ENCODE measurements at regions not wholly inside any gene's neighbourhood (a gene's known extent, or its start where the extent isn't known, plus 50 kb on each side); places are given as distances from the start of the nearest gene placed in this dataset.
"Not testable (repeated sequence)": the region's sequence is repeated elsewhere in the genome, so short reads cannot be mapped to it uniquely, and the experiment has no call there.

DNA sequence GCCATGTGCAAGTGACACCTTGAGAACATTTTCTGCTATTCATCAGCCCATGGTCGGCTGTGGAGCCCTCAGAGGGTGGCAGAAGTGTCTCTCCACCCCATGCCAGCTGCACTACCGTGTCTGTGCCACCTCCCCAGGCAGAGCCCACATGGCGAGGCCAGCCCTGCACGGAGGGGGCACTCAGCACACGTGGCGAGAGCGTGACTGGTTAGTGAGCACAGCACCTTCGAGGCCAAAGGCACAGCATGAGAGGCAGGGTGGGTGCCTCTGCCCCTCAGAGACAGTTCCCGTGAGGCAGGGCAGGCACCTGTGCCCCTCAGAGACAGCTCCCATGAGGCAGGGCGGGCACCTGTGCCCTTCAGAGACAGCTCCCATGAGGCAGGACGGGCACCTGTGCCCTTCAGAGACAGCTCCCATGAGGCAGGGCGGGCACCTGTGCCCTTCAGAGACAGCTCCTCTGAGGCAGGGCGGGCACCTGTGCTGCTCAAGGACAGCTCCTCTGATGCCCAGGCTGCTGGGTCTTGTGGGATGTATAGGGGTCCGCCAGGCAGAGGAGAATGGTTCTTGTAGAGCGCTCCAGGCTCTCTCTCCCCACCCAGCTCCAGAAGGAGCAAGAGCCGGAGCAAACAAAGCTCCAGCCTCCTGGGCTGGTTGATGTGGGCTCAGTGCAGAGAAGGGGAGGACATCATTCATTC lies 179.8 kb upstream of the PPP1R26 start:
- Mint-ChIP-seq H3K4me3 (no peak overlapping the region), H3K27ac (no peak overlapping the region), H3K4me1 (ENCODE audit: low read depth) (peaks cover 2% of the 10 kb centered on the region), H3K9me3 (peaks cover 6% of the 10 kb centered on the region), H3K27me3 (peaks cover 41% of the 10 kb centered on the region), H3K36me3 (ENCODE audit: low read depth) (no peaks in the 10 kb centered on the region)
- no peak for DNase-seq

DNA sequence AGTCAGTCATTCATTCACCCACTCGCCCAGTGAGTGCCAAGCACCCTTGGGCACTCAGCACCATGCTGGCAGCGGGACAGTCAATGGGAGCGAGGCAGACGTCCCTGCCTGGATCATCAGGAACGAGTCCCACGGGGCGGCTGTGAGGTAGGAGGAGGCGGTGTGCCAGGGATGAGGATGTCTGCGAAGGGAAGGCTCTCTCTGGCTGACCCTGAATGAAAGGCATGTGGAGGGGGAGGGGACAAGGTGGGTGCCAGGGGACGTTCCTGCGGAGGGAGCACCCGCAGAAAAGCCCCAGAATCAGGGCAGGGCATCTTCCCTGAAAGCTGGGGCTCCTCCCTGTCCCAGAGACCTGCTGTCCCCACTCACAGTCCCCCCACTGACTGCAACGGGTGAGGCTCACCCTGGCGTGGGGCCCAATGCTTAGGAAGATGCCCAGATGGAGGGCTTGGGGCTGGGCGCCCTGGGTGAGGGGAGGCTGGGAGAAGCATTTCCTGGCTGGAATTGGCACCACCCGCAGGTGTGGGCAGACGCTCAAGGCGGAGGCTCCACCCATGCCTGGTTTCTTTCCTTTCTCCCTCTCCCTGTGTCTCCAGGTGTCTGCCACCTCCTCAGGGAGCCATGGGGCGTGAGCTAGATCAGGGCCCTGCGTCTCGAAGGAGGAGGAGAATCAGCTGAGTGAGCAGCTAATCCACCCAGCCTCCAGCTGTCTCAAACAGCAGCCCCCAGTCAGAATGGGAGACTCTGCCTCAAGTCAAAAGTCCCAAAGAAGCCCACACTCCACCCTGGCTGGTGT lies 179.0 kb upstream of the PPP1R26 start:
- Mint-ChIP-seq H3K4me1 (ENCODE audit: low read depth) (peaks cover 2% of the 10 kb centered on the region), H3K27ac (no peak overlapping the region), H3K36me3 (ENCODE audit: low read depth) (no peaks in the 10 kb centered on the region), H3K4me3 (no peak overlapping the region), H3K9me3 (peaks cover 6% of the 10 kb centered on the region), H3K27me3 (peaks cover 39% of the 10 kb centered on the region)
- no peak for DNase-seq

DNA sequence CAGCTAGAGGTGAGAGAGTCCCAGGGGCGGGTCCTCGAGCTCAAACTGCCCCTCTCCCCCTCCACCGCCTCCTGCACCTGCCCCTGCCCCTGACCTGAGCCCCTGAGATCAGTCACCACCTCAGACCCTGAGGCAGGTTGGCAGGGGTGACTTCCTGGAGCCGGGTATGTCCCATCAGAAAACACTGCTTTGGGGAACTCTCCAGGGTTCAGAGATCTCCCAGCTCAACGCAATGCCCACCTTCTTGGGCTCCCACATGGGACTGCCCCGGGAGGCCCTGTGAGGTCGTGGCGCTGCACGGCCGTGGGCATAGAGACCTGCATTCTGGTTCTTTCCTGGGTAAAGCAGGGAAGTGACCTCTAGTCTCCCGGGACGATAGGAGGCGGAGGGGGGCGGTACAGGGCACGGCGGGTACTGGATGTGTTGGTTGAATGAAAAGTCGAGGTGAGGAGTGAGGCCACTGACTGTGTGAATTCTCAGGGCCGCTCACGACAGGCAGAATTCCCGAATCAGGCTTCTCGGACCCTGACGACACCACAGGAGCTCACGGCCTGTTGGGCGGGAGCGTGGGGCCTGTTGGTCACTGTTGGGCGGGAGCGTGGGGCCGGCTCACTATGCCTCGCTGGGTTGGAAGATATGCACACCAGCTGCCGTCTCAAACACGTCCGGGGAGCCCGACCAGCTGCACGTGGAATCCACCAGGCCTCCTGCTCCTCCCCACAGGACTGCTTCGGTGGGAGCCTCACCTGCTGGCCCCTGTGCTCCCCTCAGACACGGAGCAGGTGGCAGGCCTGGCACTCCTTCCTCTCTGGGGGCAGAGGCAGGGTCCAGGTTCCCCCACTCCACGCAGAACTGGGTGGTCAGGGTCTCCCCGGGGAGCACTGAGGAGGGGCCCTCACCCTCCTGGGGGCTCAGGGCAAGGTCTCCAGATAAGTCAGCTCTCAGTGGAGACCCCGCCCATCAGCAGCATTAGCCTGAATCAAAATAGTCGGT lies 178.0 kb upstream of the PPP1R26 start:
- peaks cover 6% of the 10 kb centered on the region for H3K9me3 Mint-ChIP-seq
- no peaks in the 10 kb centered on the region for H3K36me3 Mint-ChIP-seq (ENCODE audit: low read depth)
- peaks cover 37% of the 10 kb centered on the region for H3K27me3 Mint-ChIP-seq
- no peak overlapping the region for H3K27ac Mint-ChIP-seq
- DNase-seq = no peak
- no peak overlapping the region for H3K4me3 Mint-ChIP-seq
- H3K4me1 Mint-ChIP-seq (ENCODE audit: low read depth) = peaks cover 2% of the 10 kb centered on the region

DNA sequence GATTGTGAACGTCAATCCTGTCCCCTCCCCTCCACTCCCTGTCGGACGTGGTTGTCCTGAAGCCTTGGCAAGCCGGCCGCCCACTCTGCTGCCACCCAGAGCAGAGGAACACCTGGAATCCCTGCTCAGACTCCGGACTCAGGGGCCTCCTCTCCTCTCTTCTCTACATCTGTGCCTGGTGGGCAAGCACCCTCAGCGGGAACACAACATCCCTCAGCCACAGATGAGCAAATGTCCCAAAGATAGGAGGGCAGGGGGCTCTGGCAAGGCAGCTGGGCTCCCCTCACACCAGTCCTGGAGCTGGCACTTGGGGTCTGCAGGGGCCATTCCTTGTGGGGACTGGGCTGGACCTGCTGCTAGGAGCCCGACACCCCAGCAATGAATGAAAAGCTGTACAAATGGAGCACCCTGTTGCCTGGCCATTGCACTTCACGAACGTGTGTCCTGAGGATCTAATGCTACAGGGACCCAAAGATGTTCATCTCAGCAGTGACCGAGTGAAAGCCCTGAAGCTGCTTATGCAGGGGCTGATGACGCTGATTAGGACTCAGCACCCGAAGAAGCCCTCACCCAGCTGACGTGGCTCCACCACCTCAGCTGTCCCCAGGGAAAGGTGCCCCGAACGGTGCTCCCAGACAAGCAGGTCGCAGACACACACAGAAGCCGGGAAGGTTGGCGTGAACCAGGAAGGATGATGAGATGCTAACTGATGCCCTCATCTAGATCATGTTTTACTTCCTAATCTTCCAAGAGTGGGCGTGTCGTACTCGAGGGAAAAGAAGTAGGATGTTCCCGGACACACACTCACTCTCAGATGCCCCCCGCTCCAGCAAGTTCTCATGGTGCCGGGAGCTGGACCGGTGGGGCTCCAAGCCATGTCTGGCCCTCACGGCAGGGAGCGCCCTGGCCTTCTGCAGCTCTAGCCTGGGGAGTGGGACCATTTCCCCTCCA lies 177.0 kb upstream of the PPP1R26 start:
- DNase-seq = no peak
- Mint-ChIP-seq H3K27ac (no peak overlapping the region), H3K4me1 (ENCODE audit: low read depth) (peaks cover 2% of the 10 kb centered on the region), H3K4me3 (no peak overlapping the region), H3K36me3 (ENCODE audit: low read depth) (no peaks in the 10 kb centered on the region), H3K27me3 (peaks cover 44% of the 10 kb centered on the region), H3K9me3 (peaks cover 6% of the 10 kb centered on the region)

DNA sequence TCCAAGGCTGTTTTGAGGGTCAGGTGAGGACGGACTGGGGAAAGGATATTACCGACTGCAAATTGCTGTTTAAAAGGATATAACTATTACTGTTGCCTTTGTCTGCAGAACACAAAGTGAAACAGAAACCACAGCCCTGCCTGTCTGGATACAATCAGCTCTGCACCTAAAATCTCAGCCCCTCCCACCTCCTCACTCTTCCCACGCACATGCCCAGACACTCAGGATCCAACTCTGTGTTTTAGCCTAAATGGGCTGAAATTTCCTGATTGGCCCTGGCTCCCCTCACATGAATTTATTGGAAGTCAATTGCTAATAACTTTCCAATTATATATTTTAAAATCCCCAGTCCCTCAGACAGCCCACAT lies 176.3 kb upstream of the PPP1R26 start:
- H3K27me3 Mint-ChIP-seq = peaks cover 40% of the 10 kb centered on the region

DNA sequence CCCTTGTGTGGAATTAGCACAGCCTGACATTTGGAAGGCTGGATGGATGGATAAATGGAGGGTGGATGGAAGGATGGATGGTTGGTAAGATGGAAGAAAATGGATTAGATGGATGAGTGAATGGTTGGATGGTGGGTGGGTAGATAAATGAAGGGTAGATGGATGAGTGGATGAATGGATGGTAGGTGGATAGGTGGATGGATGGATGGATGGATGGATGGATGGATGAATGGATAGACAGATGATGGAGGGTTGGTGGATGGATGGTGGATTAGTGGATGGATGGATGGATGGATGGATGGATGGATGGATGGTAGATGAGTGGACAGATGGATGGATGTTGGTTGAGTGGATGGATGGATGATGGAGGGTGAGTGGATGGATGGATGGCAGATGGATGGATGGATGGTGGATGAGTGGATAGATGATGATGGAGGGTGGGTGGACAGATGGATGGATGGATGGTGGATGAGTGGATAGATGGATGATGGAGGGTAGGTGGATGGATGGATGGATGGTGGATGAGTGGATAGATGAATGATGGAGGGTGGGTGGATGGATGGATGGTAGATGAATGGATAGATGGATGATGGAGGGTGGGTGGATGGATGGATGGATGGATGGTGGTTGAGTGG lies 175.6 kb upstream of the PPP1R26 start:
- peaks cover 2% of the 10 kb centered on the region for H3K4me1 Mint-ChIP-seq (ENCODE audit: low read depth)
- peaks cover 38% of the 10 kb centered on the region for H3K27me3 Mint-ChIP-seq
- H3K27ac Mint-ChIP-seq = no peak overlapping the region
- H3K9me3 Mint-ChIP-seq = peaks cover 6% of the 10 kb centered on the region
- no peak overlapping the region for H3K4me3 Mint-ChIP-seq
- no peak for DNase-seq
- H3K36me3 Mint-ChIP-seq (ENCODE audit: low read depth) = no peaks in the 10 kb centered on the region

More for the DNA sequence above, 176.3 kb upstream of the PPP1R26 start:
- DNase-seq = no peak
- peaks cover 2% of the 10 kb centered on the region for H3K4me1 Mint-ChIP-seq (ENCODE audit: low read depth)
- H3K27ac Mint-ChIP-seq = no peak overlapping the region
- H3K36me3 Mint-ChIP-seq (ENCODE audit: low read depth) = no peaks in the 10 kb centered on the region
- H3K4me3 Mint-ChIP-seq = no peak overlapping the region
- peaks cover 6% of the 10 kb centered on the region for H3K9me3 Mint-ChIP-seq

DNA sequence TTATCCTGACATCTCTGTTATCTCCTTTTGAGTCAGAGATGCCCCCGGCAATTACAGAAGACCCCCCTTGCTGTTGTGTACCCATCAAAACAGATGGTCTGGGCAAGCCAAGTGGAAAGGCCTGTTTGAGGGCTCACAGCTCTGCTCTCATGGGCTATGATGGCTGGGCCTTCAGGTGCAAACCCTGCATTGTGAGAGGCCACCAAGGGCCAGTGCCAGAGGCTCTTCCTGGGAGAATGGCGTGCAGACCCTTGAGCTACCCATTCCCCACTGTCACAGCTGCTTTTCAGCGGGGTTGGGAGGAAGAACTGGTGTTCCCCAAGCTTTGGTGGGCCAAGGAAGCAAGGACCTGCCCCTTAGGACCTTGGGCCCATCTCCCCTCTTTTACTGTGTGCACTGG lies 174.7 kb upstream of the PPP1R26 start:
- H3K36me3 Mint-ChIP-seq (ENCODE audit: low read depth) = no peaks in the 10 kb centered on the region
- H3K27me3 Mint-ChIP-seq = peaks cover 39% of the 10 kb centered on the region
- H3K27ac Mint-ChIP-seq = no peak overlapping the region
- H3K4me3 Mint-ChIP-seq = no peak overlapping the region
- H3K9me3 Mint-ChIP-seq = peaks cover 6% of the 10 kb centered on the region
- H3K4me1 Mint-ChIP-seq (ENCODE audit: low read depth) = peaks cover 2% of the 10 kb centered on the region
- DNase-seq = no peak

DNA sequence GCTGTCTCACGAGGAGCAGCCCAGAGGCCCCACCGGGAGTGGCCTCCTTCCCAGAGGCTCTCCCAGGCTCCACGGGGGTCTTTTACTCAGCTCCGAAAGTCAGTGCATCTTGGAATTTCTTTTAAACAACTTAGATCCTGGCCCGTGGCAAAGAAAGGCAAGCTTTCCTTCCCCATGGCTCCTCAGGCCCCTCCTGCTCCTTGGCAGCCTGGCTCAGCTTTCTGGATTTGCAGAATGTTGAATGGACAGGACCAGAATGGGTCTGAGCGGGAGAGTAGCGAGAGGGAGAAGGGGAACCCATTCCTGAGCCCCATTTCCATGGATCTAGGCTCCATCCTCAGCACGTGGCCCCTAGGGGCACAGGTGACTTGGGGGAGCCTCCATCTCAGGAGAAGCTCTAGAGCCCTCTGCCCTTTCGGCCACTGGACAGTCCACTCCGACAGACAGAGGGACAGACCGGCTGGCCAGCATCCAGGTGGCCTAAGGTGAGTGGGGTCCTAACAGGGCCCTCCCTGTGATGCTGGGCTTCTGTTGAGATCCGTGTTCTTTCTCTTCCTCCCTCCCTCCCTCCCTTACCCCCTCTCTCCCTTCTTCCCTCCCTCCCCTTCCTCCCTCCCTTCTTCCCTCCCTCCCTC lies 173.9 kb upstream of the PPP1R26 start:
- Mint-ChIP-seq H3K9me3 (peaks cover 6% of the 10 kb centered on the region), H3K36me3 (ENCODE audit: low read depth) (no peaks in the 10 kb centered on the region), H3K4me1 (ENCODE audit: low read depth) (peaks cover 2% of the 10 kb centered on the region), H3K27me3 (peaks cover 40% of the 10 kb centered on the region), H3K4me3 (no peak overlapping the region), H3K27ac (no peak overlapping the region)
- DNase-seq = no peak

DNA sequence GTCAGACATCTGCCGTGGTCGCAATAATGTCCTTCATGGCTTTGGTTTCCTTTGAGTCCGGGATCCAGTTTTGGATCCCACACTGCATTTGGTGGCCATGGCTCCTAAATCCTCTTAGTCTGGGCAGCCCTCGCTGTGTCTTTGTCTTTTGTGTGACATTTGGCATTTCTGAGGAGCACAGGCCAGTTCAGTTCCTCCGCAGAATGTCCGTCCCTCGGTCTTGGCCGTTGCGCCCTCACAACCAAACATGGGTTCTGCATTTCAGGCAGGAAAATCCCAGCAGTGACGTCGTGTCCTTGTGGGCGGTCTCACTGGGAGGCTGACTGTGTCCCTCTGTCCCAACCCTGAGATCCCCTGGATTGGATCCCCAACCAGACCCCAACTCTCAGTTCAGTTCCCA lies 172.9 kb upstream of the PPP1R26 start:
- no peak overlapping the region for H3K27ac Mint-ChIP-seq
- H3K9me3 Mint-ChIP-seq = peaks cover 6% of the 10 kb centered on the region
- peaks cover 2% of the 10 kb centered on the region for H3K4me1 Mint-ChIP-seq (ENCODE audit: low read depth)
- H3K4me3 Mint-ChIP-seq = no peak overlapping the region
- DNase-seq = no peak
- H3K36me3 Mint-ChIP-seq (ENCODE audit: low read depth) = no peaks in the 10 kb centered on the region
- peaks cover 39% of the 10 kb centered on the region for H3K27me3 Mint-ChIP-seq

DNA sequence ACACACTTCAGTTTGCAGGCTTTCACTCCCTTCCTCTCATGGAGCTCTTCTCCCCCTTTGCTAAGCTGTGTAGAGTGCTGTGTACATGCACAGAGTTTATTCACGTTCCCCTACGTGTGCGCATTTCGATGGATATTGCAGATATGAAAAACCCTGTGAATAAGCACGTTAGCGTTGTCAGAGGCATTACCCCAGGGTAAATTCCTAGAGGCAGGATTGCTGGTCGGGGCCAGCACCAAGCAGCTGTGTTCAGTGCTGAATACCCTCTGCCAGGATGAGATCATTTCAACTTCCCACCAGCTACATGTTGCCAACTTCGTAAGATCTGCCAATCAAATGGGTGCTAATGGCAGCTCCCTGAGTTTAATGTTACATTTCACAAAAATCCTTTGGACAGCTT lies 172.3 kb upstream of the PPP1R26 start:
- Mint-ChIP-seq H3K27me3 (peaks cover 39% of the 10 kb centered on the region), H3K36me3 (ENCODE audit: low read depth) (no peaks in the 10 kb centered on the region), H3K4me1 (ENCODE audit: low read depth) (peaks cover 2% of the 10 kb centered on the region), H3K27ac (no peak overlapping the region), H3K4me3 (no peak overlapping the region), H3K9me3 (peaks cover 6% of the 10 kb centered on the region)
- DNase-seq = no peak

DNA sequence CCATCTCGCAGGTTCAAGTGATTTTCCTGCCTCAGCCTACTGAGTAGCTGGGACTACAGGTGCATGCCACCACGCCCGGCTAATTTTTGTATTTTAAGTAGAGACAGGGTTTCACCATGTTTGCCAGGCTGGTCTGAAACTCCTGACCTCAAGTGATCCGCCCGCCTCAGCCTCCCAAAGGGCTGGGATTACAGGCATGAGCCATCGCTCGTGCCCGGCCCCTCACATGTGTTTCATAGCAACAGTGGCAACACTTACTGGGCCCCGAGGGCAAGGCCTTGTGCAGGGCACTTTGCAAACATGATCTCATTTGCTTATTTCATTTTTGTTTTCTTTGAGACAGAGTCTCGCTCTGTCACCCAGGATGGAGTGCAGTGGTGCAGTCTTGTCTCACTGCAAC lies 171.7 kb upstream of the PPP1R26 start:
- Mint-ChIP-seq H3K9me3 (peaks cover 10% of the 10 kb centered on the region), H3K27me3 (peaks cover 40% of the 10 kb centered on the region)
- DNase-seq; H3K27ac Mint-ChIP-seq; H3K36me3 Mint-ChIP-seq (ENCODE audit: low read depth); H3K4me3 Mint-ChIP-seq; H3K4me1 Mint-ChIP-seq (ENCODE audit: low read depth): not testable (repeated sequence)

DNA sequence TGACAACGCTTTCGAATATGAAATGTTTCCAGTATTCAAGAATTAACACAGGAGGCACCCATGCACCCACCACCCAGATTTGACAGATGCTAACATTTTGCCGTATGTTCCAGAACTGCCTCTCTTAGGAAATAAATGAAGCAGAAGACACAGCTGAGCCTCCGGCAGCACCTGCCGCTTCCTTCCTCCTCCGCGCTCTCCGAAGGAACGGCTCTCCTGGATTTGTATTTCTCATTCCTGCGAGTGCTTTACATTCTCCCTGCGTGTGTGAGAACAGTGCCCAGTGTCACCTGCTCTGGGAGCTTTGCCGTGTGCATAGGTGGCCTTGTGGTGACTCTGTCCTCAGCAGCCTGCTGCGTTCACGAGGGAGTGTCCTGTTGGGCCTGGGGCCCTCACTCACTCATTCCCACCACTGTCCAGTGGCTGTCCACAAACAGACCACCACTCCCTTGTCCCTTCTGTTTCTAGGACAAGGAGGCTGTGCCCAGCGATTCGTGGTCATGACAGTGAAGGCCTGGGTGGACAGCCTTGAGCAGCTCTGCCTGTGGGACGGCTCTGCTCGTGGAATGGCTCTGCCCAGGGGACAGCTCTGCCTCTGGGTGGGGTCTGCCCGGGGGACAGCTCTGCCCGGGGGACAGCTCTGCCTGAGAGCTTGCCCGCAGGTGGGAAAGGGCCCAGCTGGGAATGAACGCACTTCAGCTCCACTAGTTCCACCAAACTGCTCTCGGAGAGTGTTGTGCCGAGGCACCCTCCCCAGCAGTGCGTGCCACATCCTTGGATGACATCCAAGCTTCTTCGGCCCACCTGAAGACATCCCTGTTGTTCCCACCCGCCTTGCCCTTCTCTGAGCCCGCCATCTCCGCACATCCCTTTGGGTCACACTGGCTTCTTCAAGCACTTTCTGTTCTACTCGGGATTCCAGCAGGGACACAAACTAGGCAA lies 170.5 kb upstream of the PPP1R26 start:
- H3K4me1 Mint-ChIP-seq (ENCODE audit: low read depth) = no peaks in the 10 kb centered on the region
- DNase-seq = no peak
- peaks cover 11% of the 10 kb centered on the region for H3K9me3 Mint-ChIP-seq
- H3K27me3 Mint-ChIP-seq = peaks cover 45% of the 10 kb centered on the region
- no peaks in the 10 kb centered on the region for H3K36me3 Mint-ChIP-seq (ENCODE audit: low read depth)
- no peak overlapping the region for H3K4me3 Mint-ChIP-seq
- H3K27ac Mint-ChIP-seq = no peak overlapping the region
